Kidney (tissue), 13 donors: ENCODE measurements at regions not wholly inside any gene's neighbourhood (a gene's known extent, or its start where the extent isn't known, plus 50 kb on each side); places are given as distances from the start of the nearest gene placed in this dataset.

ENCODE experiments used
- DNase-seq, 5 donors: peaks; one replicate each; pipeline ENCODE4 v3.0.0-alpha.2; 2013 to 2020
- FAIRE-seq: peaks from 2 replicates; lab custom pipeline; 2012; peaks lifted over from hg19 to GRCh38; lab: Jason Lieb, UNC
- H3K27ac ChIP-seq, 2 donors: one replicate each; pipeline ENCODE4 v1.7.0; 2013; ENCODE audit warnings: low read depth in 2 of 2, low read length in 2 of 2, inconsistent platforms in 1 of 2
- H3K27me3 ChIP-seq: one replicate; pipeline ENCODE4 v1.7.1; 2013; ENCODE audit warnings: low read length, inconsistent platforms; ENCODE audit not compliant: control insufficient read depth, insufficient read depth
- H3K36me3 ChIP-seq, 3 donors: one replicate each; pipeline versions ENCODE4 v1.7.0 to v1.7.1; 2013; ENCODE audit warnings: low read length in 3 of 3, control low read depth in 1 of 3, inconsistent platforms in 1 of 3; ENCODE audit not compliant: insufficient read depth in 3 of 3, control insufficient read depth in 2 of 3
- H3K4me1 ChIP-seq, 3 donors: one replicate each; pipeline versions ENCODE4 v1.7.0 to v1.7.1; 2013; ENCODE audit warnings: low read length in 3 of 3, inconsistent platforms in 1 of 3, low read depth in 1 of 3; ENCODE audit not compliant: control insufficient read depth in 2 of 3, insufficient read depth in 2 of 3
- H3K4me3 ChIP-seq, 3 donors: one replicate each; pipeline versions ENCODE4 v1.7.0 to v1.8.1; 2013; ENCODE audit warnings: low read length in 3 of 3, control low read depth in 1 of 3, inconsistent platforms in 1 of 3
- H3K9ac ChIP-seq, 3 donors: one replicate each; pipeline versions ENCODE4 v1.7.0 to v1.7.1; 2013; ENCODE audit warnings: low read length in 3 of 3, control low read depth in 1 of 3, inconsistent platforms in 1 of 3
- H3K9me3 ChIP-seq, 3 donors: one replicate each; pipeline versions ENCODE4 v1.7.0 to v1.7.1; 2013; ENCODE audit warnings: low read length in 3 of 3, control low read depth in 1 of 3, inconsistent platforms in 1 of 3; ENCODE audit not compliant: control insufficient read depth in 2 of 3, insufficient read depth in 1 of 3
- intact Hi-C: fragments of 100-400 bp; cut with DNase I; formaldehyde crosslinking; loops from one replicate; pipeline ENCODE4 v1.11.1; 2022
- TF ChIP-seq, protein P1 (sequence below): IDR thresholded peaks from 3 replicates; pipeline ENCODE4 v1.5.1; 2012; ENCODE audit warnings: mild to moderate bottlenecking, moderate library complexity, borderline replicate concordance; ENCODE audit not compliant: insufficient read depth; ENCODE audit errors: extremely low read depth
- donor health status: control.
- donor health status: control.
- donor health status: control.
- donor health status: control.
- donor health status: control.
- donor health status: DM: yes; HTN: yes; CAD: no.
- donor health status: Normal renal cell carcinoma (clear cell type).

DNA sequence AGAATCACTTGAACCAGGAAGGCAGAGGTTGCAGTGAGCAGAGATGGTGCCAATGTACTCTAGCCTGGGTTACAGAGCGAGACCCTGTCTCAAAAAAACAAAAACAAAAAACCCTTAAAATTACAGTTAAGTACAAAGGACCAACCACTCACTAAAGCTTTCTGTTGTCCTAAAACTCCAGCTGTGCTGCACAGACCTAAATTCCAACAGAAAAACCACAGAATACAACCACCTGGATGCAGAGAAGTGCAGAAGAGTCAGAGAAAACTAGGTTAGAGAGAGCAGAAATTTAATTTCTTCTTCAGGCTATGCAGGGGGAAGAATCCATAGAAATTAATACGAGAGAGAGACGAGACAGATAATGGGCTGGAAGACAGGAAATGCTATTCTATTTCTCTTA is 376.8 kb upstream of the CXorf51A start:
- TF ChIP-seq, protein P1, sequence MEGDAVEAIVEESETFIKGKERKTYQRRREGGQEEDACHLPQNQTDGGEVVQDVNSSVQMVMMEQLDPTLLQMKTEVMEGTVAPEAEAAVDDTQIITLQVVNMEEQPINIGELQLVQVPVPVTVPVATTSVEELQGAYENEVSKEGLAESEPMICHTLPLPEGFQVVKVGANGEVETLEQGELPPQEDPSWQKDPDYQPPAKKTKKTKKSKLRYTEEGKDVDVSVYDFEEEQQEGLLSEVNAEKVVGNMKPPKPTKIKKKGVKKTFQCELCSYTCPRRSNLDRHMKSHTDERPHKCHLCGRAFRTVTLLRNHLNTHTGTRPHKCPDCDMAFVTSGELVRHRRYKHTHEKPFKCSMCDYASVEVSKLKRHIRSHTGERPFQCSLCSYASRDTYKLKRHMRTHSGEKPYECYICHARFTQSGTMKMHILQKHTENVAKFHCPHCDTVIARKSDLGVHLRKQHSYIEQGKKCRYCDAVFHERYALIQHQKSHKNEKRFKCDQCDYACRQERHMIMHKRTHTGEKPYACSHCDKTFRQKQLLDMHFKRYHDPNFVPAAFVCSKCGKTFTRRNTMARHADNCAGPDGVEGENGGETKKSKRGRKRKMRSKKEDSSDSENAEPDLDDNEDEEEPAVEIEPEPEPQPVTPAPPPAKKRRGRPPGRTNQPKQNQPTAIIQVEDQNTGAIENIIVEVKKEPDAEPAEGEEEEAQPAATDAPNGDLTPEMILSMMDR = no peak

DNA sequence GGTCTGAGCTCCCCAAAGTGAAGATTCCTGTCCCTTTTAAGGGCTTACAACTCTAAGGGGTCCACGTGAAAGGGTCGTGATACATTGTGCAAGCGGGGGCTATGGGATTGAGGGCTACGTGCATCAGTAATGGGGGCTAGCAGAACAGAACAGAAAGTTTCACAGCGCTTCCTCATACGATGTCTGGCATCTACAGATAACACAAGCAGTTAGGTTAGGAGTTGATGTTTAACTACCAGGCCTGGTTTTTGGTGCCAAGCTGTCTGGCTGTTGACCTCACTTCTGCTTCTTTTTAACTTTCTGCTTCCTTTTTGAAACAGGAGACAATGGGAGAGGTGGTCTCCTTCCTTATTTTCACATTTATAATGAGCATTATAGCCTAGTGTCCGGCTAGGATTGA is 368.6 kb upstream of the CXorf51A start:
- H3K36me3 ChIP-seq = no peaks in the 10 kb centered on the region
- no peaks in the 10 kb centered on the region for H3K27me3 ChIP-seq
- TF ChIP-seq, protein P1 = no peak
- intact Hi-C loops = no loop called here
- H3K9ac ChIP-seq = no peak overlapping the region
- H3K4me1 ChIP-seq = no peaks in the 10 kb centered on the region
- peak; percentile 91 for FAIRE-seq
- peak overlapping the region in 1 of 2 donors; percentile 57 for H3K27ac ChIP-seq
- peak overlapping the region in 2 of 3 donors; percentile 38 to 56 for H3K4me3 ChIP-seq
- DNase-seq = peak in 1 of 5 donors; percentile 0
- H3K9me3 ChIP-seq = no peaks in the 10 kb centered on the region

More for the DNA sequence above, 376.8 kb upstream of the CXorf51A start:
- no peaks in the 10 kb centered on the region for H3K27me3 ChIP-seq
- H3K9me3 ChIP-seq = no peaks in the 10 kb centered on the region
- no peak overlapping the region for H3K27ac ChIP-seq
- H3K36me3 ChIP-seq = no peaks in the 10 kb centered on the region
- FAIRE-seq = no peak
- DNase-seq = no peak
- intact Hi-C loops = no loop called here
- no peak overlapping the region for H3K9ac ChIP-seq
- no peak overlapping the region for H3K4me3 ChIP-seq
- H3K4me1 ChIP-seq = no peaks in the 10 kb centered on the region

DNA sequence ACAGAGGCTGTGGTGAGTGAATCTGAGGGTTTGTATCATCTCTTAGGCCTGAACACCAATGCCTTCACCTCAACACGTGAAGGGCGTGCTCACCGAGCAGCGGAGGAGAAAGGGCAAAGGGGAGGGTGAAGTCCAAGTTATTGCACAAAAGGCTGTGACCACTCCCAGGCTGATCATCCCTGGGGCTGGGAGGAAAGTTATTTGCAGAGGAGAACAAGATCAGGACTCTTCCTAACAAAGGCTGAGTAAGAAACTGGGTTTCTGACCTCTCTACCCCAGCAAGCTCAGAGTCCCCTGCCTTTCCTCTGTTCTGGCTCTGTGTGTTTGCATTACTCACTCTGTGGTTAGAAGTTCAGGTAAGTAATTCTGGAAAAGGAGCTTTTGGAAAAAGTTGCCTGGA is 366.3 kb upstream of the CXorf51A start:
- no peaks in the 10 kb centered on the region for H3K9me3 ChIP-seq
- FAIRE-seq = no peak
- no peak overlapping the region for H3K27ac ChIP-seq
- peak in 2 of 5 donors; percentile 0 to 1 for DNase-seq
- H3K9ac ChIP-seq = no peak overlapping the region
- intact Hi-C loops = no loop called here
- TF ChIP-seq, protein P1 = no peak
- H3K4me1 ChIP-seq = no peaks in the 10 kb centered on the region
- H3K36me3 ChIP-seq = no peaks in the 10 kb centered on the region
- H3K4me3 ChIP-seq = peak overlapping the region in 2 of 3 donors; percentile 49 to 56
- no peaks in the 10 kb centered on the region for H3K27me3 ChIP-seq

DNA sequence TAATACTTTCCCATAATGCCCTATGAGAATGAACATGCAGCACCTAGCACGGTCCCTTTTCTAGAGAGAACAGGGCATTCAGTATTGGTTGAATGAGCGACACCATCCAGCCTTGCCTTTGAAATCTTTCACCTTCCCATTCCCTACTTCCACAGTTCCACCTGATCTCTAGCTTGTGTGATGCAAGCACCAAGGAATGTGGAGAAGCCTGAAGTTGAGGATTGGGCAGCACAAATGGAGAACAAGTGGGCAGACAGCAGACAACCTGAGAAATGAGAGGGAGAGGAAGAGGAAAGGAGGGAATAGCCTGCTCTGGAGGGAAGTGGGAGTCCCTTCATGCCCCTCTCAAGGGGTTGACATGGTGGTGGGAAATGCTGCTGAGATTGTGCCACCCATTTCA is 365.1 kb upstream of the CXorf51A start:
- intact Hi-C loops = no loop called here
- no peak overlapping the region for H3K9ac ChIP-seq
- FAIRE-seq (no peak), DNase-seq (no peak)
- H3K4me3 ChIP-seq = no peak overlapping the region
- no peaks in the 10 kb centered on the region for H3K36me3 ChIP-seq
- TF ChIP-seq, protein P1 = no peak
- H3K27me3 ChIP-seq = no peaks in the 10 kb centered on the region
- H3K9me3 ChIP-seq = no peaks in the 10 kb centered on the region
- no peak overlapping the region for H3K27ac ChIP-seq
- no peaks in the 10 kb centered on the region for H3K4me1 ChIP-seq
